ENCODE measurements at regions not wholly inside any gene's neighbourhood (a gene's known extent, or its start where the extent isn't known, plus 50 kb on each side); places are given as distances from the start of the nearest gene placed in this dataset.

GRCh38 chr12:58270966-58271705 is 329.8 kb downstream of the ATP23 start:
- DNase-seq, result no peak

- DNase-seq, result no peak
Measured at GRCh38 chr12:58272461-58272860, 331.1 kb downstream of the ATP23 start.

- DNase-seq, result no peak
Measured at GRCh38 chr12:58277231-58277630, 335.9 kb downstream of the ATP23 start.

GRCh38 chr12:58283553-58283952 is 342.2 kb downstream of the ATP23 start:
- no peak for DNase-seq

GRCh38 chr12:58285551-58285950 is 344.2 kb downstream of the ATP23 start:
- no peak for DNase-seq

GRCh38 chr12:58286353-58286752 is 345.0 kb downstream of the ATP23 start:
- no peak for DNase-seq

- DNase-seq, result no peak
Measured at GRCh38 chr12:58288190-58288589, 346.8 kb downstream of the ATP23 start.

- no peak for DNase-seq
Measured at GRCh38 chr12:58291106-58291505, 349.7 kb downstream of the ATP23 start.

GRCh38 chr12:58293308-58293982 is 352.1 kb downstream of the ATP23 start:
- DNase-seq, result no peak

GRCh38 chr12:58295268-58295667 is 353.9 kb downstream of the ATP23 start:
- no peak for DNase-seq

- no peak for DNase-seq
Measured at GRCh38 chr12:58296863-58297262, 355.5 kb downstream of the ATP23 start.

- DNase-seq, result no peak
Measured at GRCh38 chr12:58298803-58299202, 357.4 kb downstream of the ATP23 start.

- DNase-seq, result no peak
Measured at GRCh38 chr12:58299371-58299770, 358.0 kb downstream of the ATP23 start.

- no peak for DNase-seq
Measured at GRCh38 chr12:58301038-58301729, 359.8 kb downstream of the ATP23 start.

- no peak for DNase-seq
Measured at GRCh38 chr12:58301730-58302122, 360.4 kb downstream of the ATP23 start.

GRCh38 chr12:58302487-58303011 is 361.2 kb downstream of the ATP23 start:
- DNase-seq, result no peak

GRCh38 chr12:58306266-58307000 is 365.1 kb downstream of the ATP23 start:
- no peak for DNase-seq

GRCh38 chr12:58309806-58310205 is 368.4 kb downstream of the ATP23 start:
- DNase-seq, result no peak

GRCh38 chr12:58310368-58310767 is 369.0 kb downstream of the ATP23 start:
- DNase-seq, result no peak

GRCh38 chr12:58310809-58311622 is 369.6 kb downstream of the ATP23 start:
- no peak for DNase-seq

GRCh38 chr12:58313091-58313855 is 371.9 kb downstream of the ATP23 start:
- DNase-seq, result no peak

Data from GDM1 (cell line).